ENCODE measurements at regions not wholly inside any gene's neighbourhood (a gene's known extent, or its start where the extent isn't known, plus 50 kb on each side); places are given as distances from the start of the nearest gene placed in this dataset.

GRCh38 chr6:91716361-91716760 is 1129.5 kb upstream of the MAP3K7 start:
- H2AFZ ChIP-seq (ENCODE audit: low read length) = no peak overlapping the region
- H2BK20ac ChIP-seq (ENCODE audit: low read depth, low read length, poor library complexity, severe bottlenecking) = no peak overlapping the region
- H3K27me3 Mint-ChIP-seq (ENCODE audit: low read depth) = no peaks in the 10 kb centered on the region; the same call in 1 of the 2 replicates
- no peak overlapping the region for H3K4me3 Mint-ChIP-seq
- no peaks in the 10 kb centered on the region for H3K9me3 ChIP-seq (ENCODE audit: control insufficient read depth, low read depth, low read length)
- no peak overlapping the region for H2BK120ac ChIP-seq (ENCODE audit: low read depth, low read length, poor library complexity, severe bottlenecking)
- H3K14ac ChIP-seq (ENCODE audit: insufficient read depth, low read length) = no peak overlapping the region
- no peaks in the 10 kb centered on the region for H3K9me3 Mint-ChIP-seq
- no peak overlapping the region for H3T11ph ChIP-seq (ENCODE audit: low read length)
- H4K20me1 ChIP-seq (ENCODE audit: control insufficient read depth, insufficient read depth, insufficient read length) = no peaks in the 10 kb centered on the region
- no peak overlapping the region for H4K91ac ChIP-seq (ENCODE audit: insufficient read length, low read depth, low read length)
- H2AK5ac ChIP-seq (ENCODE audit: insufficient read length, low read length) = no peak overlapping the region
- H3K4ac ChIP-seq (ENCODE audit: low read depth, low read length) = no peak overlapping the region
- H3K27ac ChIP-seq (ENCODE audit: insufficient read length, low read depth, low read length) = no peak overlapping the region
- TF ChIP-seq CTCF (conservative IDR thresholded peaks at IDR 0.05) = no peak
- H3K9ac ChIP-seq (ENCODE audit: extremely low read depth, insufficient read length, low read length) = no peak overlapping the region
- H3K79me2 ChIP-seq (ENCODE audit: insufficient read depth, low read length) = no peaks in the 10 kb centered on the region
- no peak overlapping the region for H4K8ac ChIP-seq (replicated peaks; ENCODE audit: insufficient read length, low read depth, low read length)
- no peaks in the 10 kb centered on the region for H3K4me1 ChIP-seq (ENCODE audit: insufficient read depth, low read length)
- H4K5ac ChIP-seq (ENCODE audit: insufficient read length, low read depth, low read length) = no peak overlapping the region
- H3K23ac ChIP-seq (ENCODE audit: insufficient read length, low read depth, low read length) = no peak overlapping the region
- H2BK5ac ChIP-seq (ENCODE audit: insufficient read length, low read length) = no peak overlapping the region
- H3K27ac Mint-ChIP-seq = no peak overlapping the region
- no peak overlapping the region for H3K4me2 ChIP-seq (ENCODE audit: insufficient read depth, insufficient read length, low read length)
- no peak overlapping the region for H3K56ac ChIP-seq (ENCODE audit: insufficient read length, low read depth, low read length)
- H3K79me1 ChIP-seq (ENCODE audit: insufficient read depth, low read depth, low read length, poor library complexity, severe bottlenecking) = no peaks in the 10 kb centered on the region
- no peaks in the 10 kb centered on the region for H3K36me3 Mint-ChIP-seq (ENCODE audit: insufficient read depth in 1 of 3, low read depth in 3 of 3)
- H2BK12ac ChIP-seq (ENCODE audit: insufficient read length, low read depth, low read length) = no peak overlapping the region
- no peak for DNase-seq
- H3K27me3 ChIP-seq (ENCODE audit: insufficient read depth, low read length) = no peaks in the 10 kb centered on the region
- no CpG with 5 or more reads among the region's 3 CpGs for WGBS (ENCODE audit: extremely low coverage, insufficient read length, low lambda C conversion rate)
- H2BK15ac ChIP-seq (ENCODE audit: low read depth, low read length) = no peak overlapping the region
- H3K23me2 ChIP-seq (ENCODE audit: insufficient read length, low read depth, low read length, poor library complexity, severe bottlenecking) = no peaks in the 10 kb centered on the region
- no peaks in the 10 kb centered on the region for H3K4me1 Mint-ChIP-seq
- H3K18ac ChIP-seq (ENCODE audit: insufficient read length, low read depth, low read length) = no peak overlapping the region

Measured in H9 (cell line).